ENCODE measurements at regions not wholly inside any gene's neighbourhood (a gene's known extent, or its start where the extent isn't known, plus 50 kb on each side); places are given as distances from the start of the nearest gene placed in this dataset.

- no peak for DNase-seq (ENCODE audit: insufficient read length, low spot score)
- no peak for TF ChIP-seq POLR2A (IDR thresholded peaks at IDR 0.05; ENCODE audit: low read depth, low read length)
- FAIRE-seq: no peak
These were observed 147.5 kb upstream of the RTL1 start for GRCh38 chr14:101050901-101051490.

- no peak for DNase-seq (ENCODE audit: insufficient read length, low spot score)
- no peak for FAIRE-seq
- no peak for TF ChIP-seq POLR2A (IDR thresholded peaks at IDR 0.05; ENCODE audit: low read depth, low read length)
These were observed 151.1 kb upstream of the RTL1 start for GRCh38 chr14:101054671-101055070.

GRCh38 chr14:101055106-101055662 is 151.7 kb upstream of the RTL1 start:
- DNase-seq (ENCODE audit: insufficient read length, low spot score) (no peak), FAIRE-seq (no peak)
- no peak for TF ChIP-seq POLR2A (IDR thresholded peaks at IDR 0.05; ENCODE audit: low read depth, low read length)

GRCh38 chr14:101055776-101056374 is 152.4 kb upstream of the RTL1 start:
- no peak for FAIRE-seq
- TF ChIP-seq POLR2A (IDR thresholded peaks at IDR 0.05; ENCODE audit: low read depth, low read length): no peak
- no peak for DNase-seq (ENCODE audit: insufficient read length, low spot score)

- FAIRE-seq: no peak
- TF ChIP-seq POLR2A (IDR thresholded peaks at IDR 0.05; ENCODE audit: low read depth, low read length): no peak
- no peak for DNase-seq (ENCODE audit: insufficient read length, low spot score)
These were observed 152.9 kb upstream of the RTL1 start for GRCh38 chr14:101056446-101056845.

- FAIRE-seq (no peak), DNase-seq (ENCODE audit: insufficient read length, low spot score) (no peak)
- no peak for TF ChIP-seq POLR2A (IDR thresholded peaks at IDR 0.05; ENCODE audit: low read depth, low read length)
These were observed 153.9 kb upstream of the RTL1 start for GRCh38 chr14:101057394-101057793.

GRCh38 chr14:101058571-101058970 is 155.0 kb upstream of the RTL1 start:
- FAIRE-seq: no peak
- no peak for TF ChIP-seq POLR2A (IDR thresholded peaks at IDR 0.05; ENCODE audit: low read depth, low read length)
- no peak for DNase-seq (ENCODE audit: insufficient read length, low spot score)

GRCh38 chr14:101060171-101060601 is 156.7 kb upstream of the RTL1 start:
- no peak for FAIRE-seq
- no peak for TF ChIP-seq POLR2A (IDR thresholded peaks at IDR 0.05; ENCODE audit: low read depth, low read length)
- no peak for DNase-seq (ENCODE audit: insufficient read length, low spot score)

- no peak for FAIRE-seq
- no peak for TF ChIP-seq POLR2A (IDR thresholded peaks at IDR 0.05; ENCODE audit: low read depth, low read length)
- no peak for DNase-seq (ENCODE audit: insufficient read length, low spot score)
These were observed 158.0 kb upstream of the RTL1 start for GRCh38 chr14:101061411-101062064.

GRCh38 chr14:101062065-101062450 is 158.5 kb upstream of the RTL1 start:
- TF ChIP-seq POLR2A (IDR thresholded peaks at IDR 0.05; ENCODE audit: low read depth, low read length): no peak
- DNase-seq (ENCODE audit: insufficient read length, low spot score) (no peak), FAIRE-seq (no peak)

GRCh38 chr14:101062601-101063000 is 159.1 kb upstream of the RTL1 start:
- no peak for TF ChIP-seq POLR2A (IDR thresholded peaks at IDR 0.05; ENCODE audit: low read depth, low read length)
- FAIRE-seq (no peak), DNase-seq (ENCODE audit: insufficient read length, low spot score) (no peak)

GRCh38 chr14:101063121-101063520 is 159.6 kb upstream of the RTL1 start:
- TF ChIP-seq POLR2A (IDR thresholded peaks at IDR 0.05; ENCODE audit: low read depth, low read length): no peak

GRCh38 chr14:101064121-101064661 is 160.7 kb upstream of the RTL1 start:
- TF ChIP-seq POLR2A (IDR thresholded peaks at IDR 0.05; ENCODE audit: low read depth, low read length): no peak
- FAIRE-seq: no peak
- DNase-seq (ENCODE audit: insufficient read length, low spot score): no peak

More at GRCh38 chr14:101063121-101063520, 159.6 kb upstream of the RTL1 start:
- DNase-seq (ENCODE audit: insufficient read length, low spot score) (no peak), FAIRE-seq (no peak)

- no peak for DNase-seq (ENCODE audit: insufficient read length, low spot score)
- FAIRE-seq: no peak
- TF ChIP-seq POLR2A (IDR thresholded peaks at IDR 0.05; ENCODE audit: low read depth, low read length): no peak
These were observed 161.2 kb upstream of the RTL1 start for GRCh38 chr14:101064718-101065117.
